GM12892 (cell line): ENCODE measurements at regions not wholly inside any gene's neighbourhood (a gene's known extent, or its start where the extent isn't known, plus 50 kb on each side); places are given as distances from the start of the nearest gene placed in this dataset.
"Not testable (repeated sequence)": the region's sequence is repeated elsewhere in the genome, so short reads cannot be mapped to it uniquely, and the experiment has no call there.

Experiments
- POLR2A ChIP-seq: IDR thresholded peaks from 2 replicates; pipeline ENCODE4 v1.6.1; 2011; ENCODE audit warnings: low read depth, low read length, control low read depth
- POLR2AphosphoS5 ChIP-seq: IDR thresholded peaks from 2 replicates; pipeline ENCODE4 v1.6.1; 2011; ENCODE audit warnings: low read depth, low read length, control low read depth
- TAF1 ChIP-seq: IDR thresholded peaks from 2 replicates; pipeline ENCODE4 v1.6.1; 2011; ENCODE audit warnings: low read depth, mild to moderate bottlenecking, control low read depth, low read length, borderline replicate concordance

DNA sequence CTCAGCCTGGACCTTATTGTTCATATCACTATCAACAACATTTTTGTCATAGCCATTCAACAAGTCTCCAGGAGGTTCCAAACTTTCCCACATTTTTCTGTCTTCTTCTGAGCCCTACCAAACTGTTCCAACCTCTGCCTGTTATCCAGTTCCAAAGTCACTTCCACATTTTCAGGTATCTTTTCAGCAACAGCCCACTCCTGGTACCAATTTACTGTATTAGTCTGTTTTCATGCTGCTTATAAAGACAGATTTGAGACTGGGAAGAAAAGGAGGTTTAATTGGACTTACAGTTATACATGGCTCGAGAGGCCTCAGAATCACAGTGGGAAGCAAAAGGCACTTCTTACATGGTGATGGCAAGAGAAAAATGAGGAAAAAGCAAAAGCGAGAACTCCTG lies 1107.4 kb upstream of the INTU start:
- not testable (repeated sequence) for TF ChIP-seq POLR2AphosphoS5, POLR2A, TAF1
